Stomach (tissue), 4 donors: ENCODE measurements at regions not wholly inside any gene's neighbourhood (a gene's known extent, or its start where the extent isn't known, plus 50 kb on each side); places are given as distances from the start of the nearest gene placed in this dataset.

Experiments
- CTCF ChIP-seq, 7 experiments: fragments of 450-650 bp in 4 of 7; fragments of 200-600 bp in 3 of 7; sonication (generic) in 3 of 7; IDR thresholded peaks; one replicate each; pipeline ENCODE4 v1.5.1; 2016 to 2019; ENCODE audit warnings: antibody characterized with exemption in 7 of 7, control low read depth in 2 of 7, mild to moderate bottlenecking in 1 of 7
- POLR2A ChIP-seq, 4 donors: fragments of 450-650 bp; IDR thresholded peaks; one replicate each; pipeline ENCODE4 v1.6.1; 2016; ENCODE audit warnings: antibody characterized with exemption in 4 of 4, control low read depth in 2 of 4, mild to moderate bottlenecking in 1 of 4, moderate library complexity in 1 of 4
- POLR2AphosphoS5 ChIP-seq, 3 donors: sonication (generic); formaldehyde crosslinking; IDR thresholded peaks; one replicate each; pipeline ENCODE4 v1.6.1; 2016; ENCODE audit warnings: antibody characterized with exemption in 3 of 3

- TF ChIP-seq CTCF (IDR thresholded peaks at IDR 0.05) (no peak), POLR2A (IDR thresholded peaks at IDR 0.05) (no peak), POLR2AphosphoS5 (IDR thresholded peaks at IDR 0.05) (no peak)
Measured at GRCh38 chr6:139909992-139910391, 535.5 kb upstream of the CITED2 start.
